ENCODE measurements at regions not wholly inside any gene's neighbourhood (a gene's known extent, or its start where the extent isn't known, plus 50 kb on each side); places are given as distances from the start of the nearest gene placed in this dataset.

DNA sequence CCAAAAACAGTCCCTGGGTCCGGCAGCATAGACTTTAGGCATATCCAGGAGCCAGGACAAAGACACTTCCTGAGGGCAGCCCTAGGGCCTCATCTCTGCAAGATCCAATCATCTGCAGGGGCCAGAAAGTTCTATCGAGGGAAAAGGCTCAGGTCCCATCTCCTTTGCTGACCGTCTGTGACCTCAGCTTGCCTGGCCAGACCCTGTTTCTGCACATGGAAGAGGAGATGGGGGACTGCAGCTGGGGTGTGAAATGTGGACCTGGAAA is 51.0 kb upstream of the FCN1 start:
- TF ChIP-seq CTCF (IDR thresholded peaks at IDR 0.05; ENCODE audit: insufficient read depth, low read length, poor library complexity, severe bottlenecking): no peak
- no peak for TF ChIP-seq EZH2phosphoT487 (conservative IDR thresholded peaks at IDR 0.05; ENCODE audit: low read length)

Measured in SU-DHL-6 (cell line).